CD4-positive, alpha-beta T cell treated with Interleukin-15 for 1 hour (primary cell): ENCODE measurements at regions not wholly inside any gene's neighbourhood (a gene's known extent, or its start where the extent isn't known, plus 50 kb on each side); places are given as distances from the start of the nearest gene placed in this dataset.
"Not testable (repeated sequence)": the region's sequence is repeated elsewhere in the genome, so short reads cannot be mapped to it uniquely, and the experiment has no call there.

Experiments used
- DNase-seq: peaks from one replicate; pipeline ENCODE4 v3.0.0-alpha.2; 2020

DNA sequence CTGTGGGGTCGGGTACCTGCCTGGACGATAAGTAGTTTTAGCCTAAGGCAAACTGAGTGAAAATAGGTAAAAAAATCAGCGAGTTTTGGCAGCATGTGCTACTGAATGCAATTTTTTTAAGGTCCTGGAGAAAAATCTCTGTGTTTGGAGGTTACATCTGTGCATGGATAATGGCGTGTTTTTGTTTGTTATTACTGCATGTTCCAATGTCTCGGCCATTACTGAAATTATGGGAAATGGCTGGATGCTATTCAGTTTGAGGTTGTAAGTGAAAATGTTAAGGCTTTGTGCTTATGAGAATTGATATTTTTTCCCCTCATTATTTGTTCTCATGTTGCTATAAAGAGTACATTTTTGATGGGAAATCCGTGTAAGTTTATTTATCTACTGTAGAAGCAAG lies 441.7 kb downstream of the PRDM2 start:
- no peak for DNase-seq

- DNase-seq: no peak
Observed at GRCh38 chr1:14142397-14143100, 442.6 kb downstream of the PRDM2 start.

DNA sequence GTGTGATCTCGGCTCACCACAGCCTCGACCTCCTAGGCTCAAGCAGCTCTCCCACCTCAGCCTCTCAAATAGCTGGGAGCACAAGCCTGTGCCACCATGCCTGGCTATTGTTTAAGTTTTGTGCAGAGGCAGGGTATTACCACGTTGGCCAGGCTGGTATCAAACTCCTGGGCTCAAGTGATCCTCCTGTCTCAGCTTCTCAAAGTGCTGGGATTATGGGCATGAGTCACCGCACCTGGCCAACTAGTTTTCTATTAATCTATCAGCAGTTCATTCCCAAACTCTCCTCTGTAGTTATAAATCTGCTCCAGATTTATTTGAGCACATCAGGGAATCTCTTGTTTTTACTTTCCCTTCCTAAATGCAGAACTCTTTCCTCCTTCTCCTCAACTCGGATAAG lies 443.8 kb downstream of the PRDM2 start:
- no peak for DNase-seq

- DNase-seq: no peak
Observed at GRCh38 chr1:14148526-14148925, 448.5 kb downstream of the PRDM2 start.

- DNase-seq: no peak
Observed at GRCh38 chr1:14149431-14149830, 449.1 kb upstream of the KAZN start.

DNA sequence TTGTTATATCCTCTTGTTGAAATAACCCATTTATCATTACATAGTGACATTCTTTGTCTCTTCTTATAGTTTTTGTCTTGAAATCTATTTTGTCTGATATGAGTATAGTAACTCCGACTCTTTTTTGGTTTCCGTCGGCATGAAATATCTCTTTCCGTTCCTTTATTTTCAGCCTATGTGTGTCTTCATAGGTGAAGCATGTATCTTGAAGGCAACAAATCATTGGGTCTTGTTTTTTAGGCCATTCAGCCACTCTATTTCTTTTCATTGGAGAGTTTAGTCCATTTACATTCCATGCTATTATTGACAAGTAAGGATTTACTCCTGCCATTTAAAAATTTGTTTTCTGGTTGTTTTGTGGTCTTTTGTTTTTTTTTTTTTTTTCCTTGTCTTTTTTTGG lies 441.9 kb upstream of the KAZN start:
- DNase-seq: no peak

DNA sequence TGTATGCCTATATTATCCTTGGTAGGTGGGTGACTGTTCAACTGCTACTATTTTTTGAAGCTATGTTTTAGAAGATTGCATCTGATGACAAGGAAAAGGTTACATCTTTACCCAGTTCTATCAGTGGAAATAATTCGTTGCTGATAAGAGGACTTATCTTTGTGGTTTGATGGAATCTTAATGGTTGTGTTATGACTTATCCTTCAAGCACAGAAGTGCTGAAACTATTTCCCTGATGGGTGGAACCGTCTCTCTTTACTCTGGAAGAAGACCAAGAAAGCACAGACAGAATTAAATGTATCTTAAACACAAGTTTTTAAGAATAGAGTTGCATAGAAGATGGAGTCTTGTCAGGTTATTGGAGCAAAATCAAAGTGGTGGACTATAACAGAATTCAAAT lies 437.7 kb upstream of the KAZN start:
- no peak for DNase-seq

DNA sequence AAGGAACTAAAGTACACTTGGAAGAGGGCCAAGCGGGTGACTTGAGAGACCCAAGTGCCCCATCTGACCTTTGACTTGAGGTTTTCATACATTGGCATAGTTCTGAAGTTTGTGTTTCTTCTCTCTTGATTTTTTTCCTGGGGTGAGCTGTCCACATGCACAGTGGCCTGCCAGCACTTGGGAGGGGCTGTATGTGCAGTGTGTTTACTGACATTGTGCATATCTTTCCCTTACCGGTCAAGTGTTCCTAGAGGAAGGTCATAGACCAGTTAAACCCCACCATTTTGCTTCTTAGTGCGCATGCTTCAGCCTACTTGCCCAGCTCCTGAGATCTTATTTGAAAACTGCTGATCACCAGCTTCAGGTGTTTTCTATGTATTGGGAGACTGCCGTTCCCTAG lies 435.2 kb upstream of the KAZN start:
- DNase-seq: no peak

GRCh38 chr1:14165371-14165801 lies 433.1 kb upstream of the KAZN start:
- no peak for DNase-seq

- DNase-seq: no peak
Observed at GRCh38 chr1:14167884-14168283, 430.6 kb upstream of the KAZN start.

DNA sequence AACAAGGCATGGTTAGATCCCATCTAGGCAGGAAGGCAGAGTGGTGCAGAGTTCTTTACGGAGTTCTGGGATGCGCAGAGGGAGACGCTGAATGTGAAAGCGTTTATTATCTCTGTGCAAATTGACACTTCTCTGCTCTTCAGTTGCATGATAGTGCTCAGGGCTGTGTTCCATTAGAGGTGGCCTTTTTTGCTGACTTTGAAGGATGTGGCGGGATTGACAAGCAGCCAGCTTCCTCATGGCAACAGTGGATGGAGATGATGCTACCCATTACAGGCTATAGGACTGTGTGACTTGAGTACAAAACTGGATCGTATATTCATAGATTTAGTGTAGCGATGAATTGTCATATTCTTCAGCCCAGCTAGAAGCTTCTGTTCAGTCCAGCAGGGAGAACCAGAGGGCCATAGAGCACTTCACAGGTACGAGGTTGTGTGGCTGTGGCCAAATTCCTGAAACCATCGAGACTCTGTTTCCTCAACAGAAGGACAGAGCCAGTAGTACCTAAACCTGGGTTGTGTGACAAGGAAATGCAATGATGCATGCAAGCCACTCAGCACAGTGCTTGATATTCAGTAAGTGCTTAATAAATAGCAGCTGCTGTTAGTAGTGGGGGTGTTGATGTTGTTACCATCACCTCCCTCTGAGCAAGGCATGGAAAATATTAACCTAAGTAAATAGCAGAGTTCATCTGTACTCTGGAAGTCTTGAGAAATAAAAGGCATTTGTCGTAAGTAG lies 430.0 kb upstream of the KAZN start:
- DNase-seq: no peak

DNA sequence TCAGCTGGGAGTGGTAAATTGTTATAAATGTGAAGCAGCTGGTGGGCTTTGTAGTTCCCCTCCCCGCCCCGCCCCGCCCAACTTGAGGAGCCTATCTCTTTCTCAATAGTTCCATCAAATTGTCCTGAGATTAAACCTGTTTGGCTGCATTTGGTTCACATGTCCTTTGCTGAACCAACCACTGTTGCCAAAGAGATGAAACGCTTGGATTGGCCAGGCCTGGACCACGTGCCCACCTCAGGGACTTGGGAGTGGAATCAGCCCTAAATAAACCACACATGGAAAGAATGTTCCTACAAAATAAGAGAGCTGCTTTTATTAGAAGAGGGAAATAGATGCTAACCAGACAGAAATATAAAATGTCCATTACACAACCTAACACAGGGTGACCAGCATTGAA lies 424.9 kb upstream of the KAZN start:
- DNase-seq: no peak

DNA sequence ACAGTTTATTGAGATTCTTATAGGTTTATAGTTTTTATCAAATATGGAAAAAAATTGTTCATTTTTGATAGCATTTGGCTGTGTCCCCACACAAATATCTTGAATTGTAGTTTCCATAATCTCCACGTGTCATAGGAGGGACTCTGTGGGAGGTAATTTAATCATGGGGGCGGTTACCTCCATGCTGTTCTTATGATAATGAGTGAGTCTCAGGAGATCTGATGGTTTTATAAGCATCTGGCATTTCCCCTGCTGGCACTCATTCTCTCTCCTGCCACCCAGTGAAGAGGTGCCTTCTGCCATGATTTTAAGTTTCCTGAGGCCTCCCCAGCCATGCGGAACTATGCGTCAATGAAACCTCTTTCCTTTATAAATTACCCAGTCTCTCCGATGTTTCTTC lies 420.6 kb upstream of the KAZN start:
- DNase-seq: not testable (repeated sequence)

GRCh38 chr1:14180738-14181137 lies 417.7 kb upstream of the KAZN start:
- no peak for DNase-seq

- no peak for DNase-seq
Observed at GRCh38 chr1:14181191-14181795, 417.2 kb upstream of the KAZN start.

DNA sequence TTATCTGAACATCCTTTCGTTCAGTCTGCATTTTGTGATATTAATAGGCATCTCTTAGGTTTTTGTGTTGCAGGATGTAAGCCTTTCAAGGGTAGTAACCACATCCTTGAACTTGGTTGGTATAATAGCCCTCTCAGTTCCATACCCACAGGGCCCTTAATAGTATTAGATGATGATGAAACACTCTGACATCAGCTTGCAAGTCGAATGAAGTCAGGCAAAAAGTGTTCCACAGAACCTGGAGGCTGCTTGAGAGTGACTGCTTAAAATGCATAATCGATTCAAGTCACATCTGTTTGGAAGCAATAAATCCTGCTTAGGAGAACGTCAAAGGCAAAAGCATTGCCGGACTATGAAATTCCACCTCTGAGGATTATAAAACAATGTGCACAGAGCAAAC lies 415.6 kb upstream of the KAZN start:
- no peak for DNase-seq

DNA sequence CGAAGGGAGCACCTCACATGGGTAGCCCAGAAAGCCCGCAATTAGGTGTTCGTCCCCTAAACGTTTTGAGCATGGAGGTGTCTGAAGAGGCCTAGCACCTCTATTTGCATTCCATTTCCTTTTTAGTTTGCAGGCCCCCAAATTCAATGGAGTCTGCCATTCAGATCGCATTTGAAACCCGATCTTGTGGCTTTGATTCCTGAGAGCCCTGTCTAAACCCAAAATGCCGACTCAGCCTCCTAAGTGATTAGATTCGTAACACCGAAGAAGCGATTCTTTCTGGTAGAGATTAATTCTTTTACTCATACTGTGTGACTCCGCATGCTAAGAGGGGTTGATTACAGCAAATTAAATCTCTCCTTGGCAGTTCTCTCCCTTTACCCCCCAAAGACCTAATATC lies 415.2 kb upstream of the KAZN start:
- DNase-seq: no peak

GRCh38 chr1:14184454-14184853 lies 414.0 kb upstream of the KAZN start:
- DNase-seq: no peak

DNA sequence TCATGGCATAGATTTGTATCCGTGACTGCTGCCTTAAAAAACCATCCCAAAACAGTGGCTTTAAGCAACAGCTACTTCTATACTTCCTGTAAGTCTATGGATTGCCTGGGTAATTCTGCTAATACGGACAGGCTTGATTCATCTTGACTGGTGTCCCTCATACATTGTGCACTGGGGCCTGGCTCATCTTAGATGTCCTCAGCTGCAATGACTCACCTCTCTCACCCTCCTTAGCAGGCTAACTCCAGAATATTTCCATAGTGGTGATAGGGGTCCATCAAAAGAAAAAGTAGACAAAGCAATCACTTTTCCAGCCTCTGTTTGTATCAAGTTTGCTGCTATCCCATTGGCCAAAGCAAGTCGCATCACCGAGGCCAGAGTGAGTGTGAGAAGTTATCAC lies 409.1 kb upstream of the KAZN start:
- no peak for DNase-seq

DNA sequence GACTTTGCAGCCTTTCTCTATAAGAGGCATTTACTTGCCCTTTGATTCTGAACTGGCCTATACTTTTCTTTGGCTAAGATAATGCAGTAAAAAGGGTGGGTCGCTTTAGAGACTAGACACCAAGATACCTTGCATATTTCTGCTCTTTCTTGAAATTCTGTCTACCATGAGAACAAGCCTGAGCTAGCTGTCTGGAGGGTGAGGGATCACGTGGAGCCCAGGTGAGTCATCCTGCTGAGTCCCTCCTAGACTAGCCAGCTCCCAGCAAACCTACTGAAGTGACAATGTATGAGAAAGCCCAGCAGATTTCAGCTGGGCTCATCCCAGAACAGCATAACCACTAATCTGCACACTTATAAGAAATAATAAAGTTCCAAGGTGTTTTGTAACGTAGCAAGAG lies 408.0 kb upstream of the KAZN start:
- DNase-seq: no peak

DNA sequence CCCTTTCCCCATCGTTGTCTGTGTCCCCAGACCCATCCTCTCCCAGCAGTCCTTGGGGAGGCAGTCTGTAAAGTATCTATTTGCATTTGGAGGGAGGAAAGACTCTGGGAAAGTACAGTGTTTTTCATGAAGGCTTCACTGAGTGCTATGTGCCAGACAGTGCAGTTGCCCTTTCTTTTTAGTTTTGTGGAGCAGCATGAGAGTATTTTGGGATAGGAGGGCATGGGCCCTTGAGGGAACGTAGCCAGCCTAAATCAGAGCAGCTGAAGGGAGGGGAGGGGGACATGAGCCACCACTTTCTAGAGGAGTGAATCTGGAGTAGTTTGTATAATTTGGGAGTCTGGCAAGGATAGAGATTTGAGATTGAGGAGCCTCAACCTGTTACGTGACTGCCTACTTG lies 404.0 kb upstream of the KAZN start:
- DNase-seq: no peak

- DNase-seq: no peak
Observed at GRCh38 chr1:14205066-14205465, 393.4 kb upstream of the KAZN start.

DNA sequence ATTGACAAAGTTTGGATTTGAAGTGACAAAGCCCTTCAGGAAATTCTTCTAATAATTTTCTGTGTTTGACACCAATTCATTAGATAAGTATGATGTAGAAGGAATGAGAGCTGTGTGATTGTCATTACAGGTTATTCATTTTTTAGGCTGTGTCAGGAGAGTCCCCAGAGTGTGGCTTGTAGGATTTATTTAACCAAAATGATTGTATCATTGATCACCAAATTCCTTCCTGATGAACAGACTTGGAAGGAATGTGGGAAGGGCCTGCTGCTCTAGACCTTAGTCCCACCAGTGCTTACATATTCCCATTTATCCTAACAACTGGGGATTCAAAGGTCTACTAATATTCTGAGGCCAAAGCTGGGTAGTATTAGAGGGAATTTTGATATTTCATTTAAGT lies 383.3 kb upstream of the KAZN start:
- no peak for DNase-seq

DNA sequence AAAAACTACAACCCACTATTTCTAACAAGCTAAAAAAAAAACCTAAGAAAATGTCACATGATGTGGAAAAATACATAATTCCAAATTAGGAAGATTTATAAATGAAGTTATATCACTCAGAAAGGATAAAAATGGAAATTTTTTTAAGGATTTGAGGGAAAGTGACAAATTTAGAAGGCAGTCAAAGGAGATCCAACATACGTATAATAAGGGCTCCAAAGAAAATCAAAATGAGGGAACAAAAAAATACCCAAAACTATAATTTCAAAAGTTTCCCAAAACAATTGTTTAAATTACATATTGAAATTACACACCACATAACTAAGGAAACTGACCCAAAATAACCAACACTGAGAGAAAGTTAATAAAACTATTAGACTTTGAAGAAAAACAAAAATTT lies 381.1 kb upstream of the KAZN start:
- DNase-seq: no peak
